ENCODE measurements at regions not wholly inside any gene's neighbourhood (a gene's known extent, or its start where the extent isn't known, plus 50 kb on each side); places are given as distances from the start of the nearest gene placed in this dataset.

DNA sequence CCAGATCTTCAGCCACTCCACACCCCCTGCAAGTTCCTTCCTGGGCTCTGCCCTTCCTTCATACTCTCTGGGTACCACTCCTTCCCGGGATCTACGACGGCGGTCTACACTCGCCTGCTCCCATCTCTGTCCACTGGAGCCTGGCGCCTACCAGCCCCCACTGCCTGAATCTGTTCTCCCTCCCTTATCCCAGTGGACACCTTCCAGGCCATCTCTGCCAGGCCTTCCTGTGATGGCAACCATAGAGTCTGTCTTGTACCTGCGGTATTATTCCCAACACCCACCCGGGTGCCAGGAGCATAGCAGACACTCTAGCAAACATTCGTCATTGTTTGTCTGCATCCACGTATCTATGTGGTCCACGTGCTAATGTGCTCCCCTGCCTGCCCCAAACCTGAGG lies 140.9 kb downstream of the ZFP36L2 start:
- no peak for DNase-seq (ENCODE audit: low spot score)
- H3K27ac ChIP-seq: peak overlapping the region; percentile 100
- POLR2A ChIA-PET (ENCODE audit: low non-redundant PET): interaction anchor here (0.6 to 1.5 kb wide), 2 partner anchors 70 to 136 kb away, joined by 3 to 7 read pairs; no protein-coding TSS in a partner anchor
- CTCF ChIA-PET: no interaction called here
- TF ChIP-seq, protein P1, sequence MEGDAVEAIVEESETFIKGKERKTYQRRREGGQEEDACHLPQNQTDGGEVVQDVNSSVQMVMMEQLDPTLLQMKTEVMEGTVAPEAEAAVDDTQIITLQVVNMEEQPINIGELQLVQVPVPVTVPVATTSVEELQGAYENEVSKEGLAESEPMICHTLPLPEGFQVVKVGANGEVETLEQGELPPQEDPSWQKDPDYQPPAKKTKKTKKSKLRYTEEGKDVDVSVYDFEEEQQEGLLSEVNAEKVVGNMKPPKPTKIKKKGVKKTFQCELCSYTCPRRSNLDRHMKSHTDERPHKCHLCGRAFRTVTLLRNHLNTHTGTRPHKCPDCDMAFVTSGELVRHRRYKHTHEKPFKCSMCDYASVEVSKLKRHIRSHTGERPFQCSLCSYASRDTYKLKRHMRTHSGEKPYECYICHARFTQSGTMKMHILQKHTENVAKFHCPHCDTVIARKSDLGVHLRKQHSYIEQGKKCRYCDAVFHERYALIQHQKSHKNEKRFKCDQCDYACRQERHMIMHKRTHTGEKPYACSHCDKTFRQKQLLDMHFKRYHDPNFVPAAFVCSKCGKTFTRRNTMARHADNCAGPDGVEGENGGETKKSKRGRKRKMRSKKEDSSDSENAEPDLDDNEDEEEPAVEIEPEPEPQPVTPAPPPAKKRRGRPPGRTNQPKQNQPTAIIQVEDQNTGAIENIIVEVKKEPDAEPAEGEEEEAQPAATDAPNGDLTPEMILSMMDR (conservative IDR thresholded peaks at IDR 0.05; ENCODE audit: low read depth): no peak

DNA sequence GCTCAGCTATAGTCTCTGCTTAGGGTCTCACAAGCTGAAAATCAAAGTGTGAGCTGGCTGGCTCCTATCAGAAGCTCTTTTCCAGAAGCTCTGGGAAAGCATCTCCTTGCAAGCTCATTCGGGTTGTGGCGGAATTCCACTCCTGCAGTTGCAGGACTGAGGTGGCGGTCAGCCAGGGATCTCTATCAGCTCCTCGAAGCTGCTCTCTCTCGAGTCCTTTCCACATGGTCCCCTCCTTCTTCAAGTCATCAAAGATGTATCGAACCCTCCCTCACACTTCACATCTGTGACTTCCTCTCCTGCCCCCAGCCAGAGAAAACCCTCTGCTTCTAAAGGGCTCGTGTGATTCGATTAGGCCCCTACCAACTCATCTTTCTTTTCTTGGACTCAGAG lies 141.7 kb downstream of the ZFP36L2 start:
- POLR2A ChIA-PET (ENCODE audit: low non-redundant PET): interaction anchor here (0.6 to 1.3 kb wide), 4 partner anchors 10 to 113 kb away, joined by 3 read pairs; no protein-coding TSS in a partner anchor
- CTCF ChIA-PET: no interaction called here
- TF ChIP-seq, protein P1 (conservative IDR thresholded peaks at IDR 0.05; ENCODE audit: low read depth): no peak
- DNase-seq (ENCODE audit: low spot score): no peak
- H3K27ac ChIP-seq: peak overlapping the region; percentile 100

DNA sequence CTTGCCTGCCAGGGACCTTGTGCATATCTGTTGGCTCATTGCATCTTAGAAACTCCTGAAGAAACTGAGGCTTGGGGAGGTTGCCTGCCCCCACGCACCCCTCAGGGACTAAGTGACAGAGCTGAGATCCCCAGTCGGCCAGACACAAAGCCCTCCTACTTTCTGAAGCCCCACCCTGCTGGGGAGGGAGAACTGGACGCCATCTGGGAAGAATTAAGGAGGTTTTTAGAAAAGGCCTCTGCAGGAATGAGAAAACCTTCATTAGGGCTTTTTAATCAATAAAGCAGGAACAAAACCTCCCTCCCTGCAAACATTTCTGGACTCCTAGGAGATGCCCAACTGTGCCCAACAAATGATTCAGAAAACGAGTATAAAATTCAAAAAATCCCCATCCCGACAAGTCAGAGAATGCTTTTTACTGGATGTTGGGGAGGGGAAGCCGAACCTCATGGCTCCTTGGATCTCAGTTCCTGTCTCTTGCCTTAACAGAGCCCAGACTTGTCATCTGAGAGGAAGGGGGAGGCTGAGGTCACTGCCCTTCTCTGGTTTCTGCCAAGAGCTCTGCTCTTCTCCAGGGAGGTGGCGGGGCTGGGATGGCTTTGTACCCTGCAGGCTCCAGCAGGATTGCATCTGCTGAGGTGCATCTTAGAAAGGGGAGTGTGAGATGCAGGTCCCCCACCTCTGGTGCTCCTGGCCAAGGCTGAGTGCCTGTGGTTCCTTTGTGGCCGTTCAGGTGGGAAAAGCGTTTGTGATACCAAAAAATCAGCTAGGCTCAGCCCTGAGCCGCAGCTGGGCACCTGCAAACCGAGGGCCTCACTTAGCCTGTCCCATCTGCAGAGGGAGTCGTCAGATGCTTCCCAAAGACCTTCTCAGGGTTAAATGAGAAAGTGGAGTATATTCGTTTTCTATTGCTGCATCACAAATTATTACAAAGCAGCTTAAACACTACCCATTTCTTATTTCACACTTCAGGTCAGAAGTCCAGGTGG lies 142.4 kb downstream of the ZFP36L2 start:
- CTCF ChIA-PET: interaction anchor here (0.5 to 0.6 kb wide), 2 partner anchors 107 to 109 kb away, joined by 3 to 6 read pairs; no protein-coding TSS in a partner anchor
- H3K27ac ChIP-seq: peak overlapping the region; percentile 100
- TF ChIP-seq, protein P1 (conservative IDR thresholded peaks at IDR 0.05; ENCODE audit: low read depth): no peak
- DNase-seq (ENCODE audit: low spot score): peak; percentile 84
- POLR2A ChIA-PET (ENCODE audit: low non-redundant PET): interaction anchor here (0.6 to 1.3 kb wide), 4 partner anchors 9 to 113 kb away, joined by 3 read pairs; no protein-coding TSS in a partner anchor

DNA sequence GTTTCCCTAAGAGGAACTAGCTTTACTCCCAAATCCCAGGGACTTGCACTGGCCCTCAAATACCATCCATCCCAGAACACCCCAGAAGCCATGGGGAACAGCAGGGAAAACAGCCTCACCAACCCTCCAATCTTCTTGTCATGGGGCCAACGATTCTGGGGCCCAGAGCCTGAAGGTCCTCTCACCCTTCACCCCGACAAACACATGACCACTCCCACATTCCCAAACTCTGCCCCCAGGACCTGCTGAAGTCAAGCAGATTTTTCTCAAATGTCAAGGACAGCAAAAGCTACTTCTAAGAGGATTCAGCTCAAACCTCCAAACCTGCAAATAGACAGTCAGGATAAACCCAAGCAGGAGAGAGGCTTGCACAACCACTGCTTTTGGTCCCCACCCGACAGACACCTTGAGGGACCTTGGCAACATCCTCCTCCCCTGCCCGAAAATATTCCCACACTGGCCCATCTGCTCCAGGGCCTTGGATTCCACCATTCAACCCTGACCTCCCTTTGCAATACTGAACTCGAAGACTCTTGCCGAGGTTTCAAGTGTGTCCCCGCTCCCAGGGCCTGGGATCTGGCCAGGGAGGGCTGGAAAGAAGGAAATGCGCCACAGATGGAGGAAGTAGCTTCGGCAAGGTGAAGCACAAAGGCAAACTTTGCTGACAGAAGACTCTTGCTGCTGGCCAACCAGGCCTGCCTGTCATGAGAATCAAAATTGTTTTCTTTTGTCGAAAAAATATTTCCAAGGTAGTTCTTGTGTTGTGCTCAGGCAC lies 143.3 kb downstream of the ZFP36L2 start:
- CTCF ChIA-PET: no interaction called here
- no peak for DNase-seq (ENCODE audit: low spot score)
- TF ChIP-seq, protein P1 (conservative IDR thresholded peaks at IDR 0.05; ENCODE audit: low read depth): no peak
- POLR2A ChIA-PET (ENCODE audit: low non-redundant PET): no interaction called here
- H3K27ac ChIP-seq: peak overlapping the region; percentile 100

DNA sequence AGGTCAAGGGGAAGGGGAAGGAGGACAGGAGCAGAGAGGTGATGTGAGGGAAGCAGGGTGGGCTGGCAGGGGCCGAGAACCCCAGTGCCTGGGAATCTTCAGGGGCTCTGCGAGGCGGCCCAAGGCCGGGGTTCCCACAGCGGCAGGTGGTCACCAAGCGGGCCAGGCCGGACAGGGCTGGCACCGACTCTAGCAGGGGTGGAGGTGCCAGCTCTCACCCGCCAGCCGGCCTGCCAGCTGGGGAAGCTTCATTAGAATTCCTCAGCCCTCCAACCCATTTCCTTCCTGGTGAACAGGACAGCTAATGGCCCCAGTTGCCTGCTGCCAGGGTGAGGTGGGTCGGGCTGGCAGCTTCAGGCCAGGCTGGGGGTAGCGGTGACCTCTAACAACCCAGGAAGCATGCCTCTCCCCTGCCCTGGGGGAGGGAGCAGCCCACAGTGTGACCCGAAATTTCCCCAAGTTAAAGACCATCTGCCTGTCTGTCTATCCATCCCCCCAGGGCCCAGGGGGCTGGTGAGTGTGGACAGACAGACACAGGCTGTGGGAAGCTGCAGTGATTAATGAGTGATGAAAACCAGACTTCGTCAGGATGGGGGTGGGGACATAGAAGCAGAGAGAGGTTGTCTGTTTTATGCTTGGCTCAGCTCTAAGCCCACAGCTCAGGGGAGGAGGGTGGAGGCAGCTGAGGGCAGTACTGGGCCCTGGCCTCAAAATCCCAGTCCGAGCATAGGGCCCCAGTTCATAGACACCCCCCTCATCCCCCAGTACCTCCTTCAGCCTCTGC lies 144.1 kb downstream of the ZFP36L2 start:
- ChIA-PET POLR2A (ENCODE audit: low non-redundant PET) (no interaction called here), CTCF (interaction anchor here (0.7 to 1.3 kb wide), 2 partner anchors 30 to 107 kb away, joined by 3 to 6 read pairs; no protein-coding TSS in a partner anchor)
- TF ChIP-seq, protein P1 (conservative IDR thresholded peaks at IDR 0.05; ENCODE audit: low read depth): no peak
- peak overlapping the region; percentile 100 for H3K27ac ChIP-seq
- DNase-seq (ENCODE audit: low spot score): peak; percentile 73

All from RWPE1 (cell line).